Activated T-helper 17 cell treated with anti-CD3 and anti-CD28 coated beads, Interleukin-2, amount 50 U/mL, for 72 hours (primary cell): ENCODE measurements at regions not wholly inside any gene's neighbourhood (a gene's known extent, or its start where the extent isn't known, plus 50 kb on each side); places are given as distances from the start of the nearest gene placed in this dataset.

Source experiments
- ATAC-seq: fragments of 150-1000 bp; cut with Tn5 transposase; replicated peaks from 2 replicates; pipeline ENCODE4 v1.10.0; 2021; ENCODE audit warnings: mild to moderate bottlenecking, moderate library complexity
- H3K27ac Mint-ChIP-seq: one replicate; pipeline ENCODE4 v1.8.0; 2022; ENCODE audit warnings: mixed read lengths
- H3K27me3 Mint-ChIP-seq: one replicate; pipeline ENCODE4 v1.8.0; 2022; ENCODE audit warnings: mixed read lengths
- H3K36me3 Mint-ChIP-seq: one replicate; pipeline ENCODE4 v1.8.0; 2022; ENCODE audit warnings: low read depth, mild to moderate bottlenecking, mixed read lengths
- H3K4me1 Mint-ChIP-seq: one replicate; pipeline ENCODE4 v1.8.0; 2022; ENCODE audit warnings: mixed read lengths
- H3K4me3 Mint-ChIP-seq: one replicate; pipeline ENCODE4 v1.8.0; 2022; ENCODE audit warnings: mild to moderate bottlenecking, mixed read lengths
- H3K9me3 Mint-ChIP-seq: one replicate; pipeline ENCODE4 v1.8.0; 2022; ENCODE audit warnings: mixed read lengths

DNA sequence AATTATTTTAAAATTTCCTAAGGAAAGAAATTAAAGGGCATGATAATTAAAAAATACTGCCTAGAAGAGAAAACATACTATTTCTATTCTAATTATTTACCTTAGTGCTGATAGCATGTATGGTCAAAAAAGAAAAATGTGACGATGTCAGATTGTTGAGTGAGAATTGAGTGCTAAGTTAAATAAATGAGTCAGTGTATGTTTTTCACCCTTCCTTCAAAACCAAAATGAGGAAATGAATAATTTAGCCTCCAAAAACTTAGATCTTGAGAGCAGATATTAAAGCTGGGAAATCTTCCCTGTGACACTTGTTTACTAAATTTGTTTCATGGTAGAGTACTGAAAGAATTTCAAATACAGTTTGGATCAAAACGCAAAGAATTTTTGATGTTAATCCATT, 58.6 kb upstream of the NYAP2 start:
- Mint-ChIP-seq H3K27ac (no peak overlapping the region), H3K9me3 (no peaks in the 10 kb centered on the region), H3K27me3 (peaks cover 3% of the 10 kb centered on the region), H3K4me3 (no peak overlapping the region), H3K4me1 (no peaks in the 10 kb centered on the region), H3K36me3 (no peaks in the 10 kb centered on the region)
- no peak for ATAC-seq

- H3K36me3 Mint-ChIP-seq, result no peaks in the 10 kb centered on the region
- ATAC-seq, result no peak
- no peak overlapping the region for H3K4me3 Mint-ChIP-seq
- no peak overlapping the region for H3K27ac Mint-ChIP-seq
- no peaks in the 10 kb centered on the region for H3K4me1 Mint-ChIP-seq
- peaks cover 4% of the 10 kb centered on the region for H3K27me3 Mint-ChIP-seq
- no peaks in the 10 kb centered on the region for H3K9me3 Mint-ChIP-seq
These were observed 62.3 kb upstream of the NYAP2 start for GRCh38 chr2:225337183-225337582.

DNA sequence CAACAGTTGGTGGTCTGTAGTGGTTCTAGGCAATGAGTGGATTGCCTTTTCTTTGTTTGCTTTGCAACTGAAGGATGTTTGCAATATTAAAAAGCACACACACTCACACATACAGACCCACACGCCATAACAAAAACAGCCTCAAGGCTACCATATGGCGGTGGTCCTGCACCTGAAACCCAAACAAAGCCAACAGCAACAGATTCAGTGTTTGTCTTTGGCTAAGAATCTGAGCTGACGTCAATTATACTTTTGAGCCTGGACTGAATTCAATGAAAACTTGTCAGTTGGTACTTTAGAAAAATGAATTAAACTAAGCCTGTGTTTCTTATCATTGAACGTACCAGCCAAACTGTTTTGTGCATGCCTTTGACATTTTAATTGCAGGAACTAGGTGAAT, 65.0 kb upstream of the NYAP2 start:
- H3K36me3 Mint-ChIP-seq, result no peaks in the 10 kb centered on the region
- no peaks in the 10 kb centered on the region for H3K4me1 Mint-ChIP-seq
- no peaks in the 10 kb centered on the region for H3K9me3 Mint-ChIP-seq
- ATAC-seq, result no peak
- H3K4me3 Mint-ChIP-seq, result no peak overlapping the region
- peaks cover 6% of the 10 kb centered on the region for H3K27me3 Mint-ChIP-seq
- no peak overlapping the region for H3K27ac Mint-ChIP-seq

GRCh38 chr2:225328192-225328591, 71.3 kb upstream of the NYAP2 start:
- Mint-ChIP-seq H3K27me3 (peaks cover 13% of the 10 kb centered on the region), H3K4me3 (no peak overlapping the region), H3K9me3 (no peaks in the 10 kb centered on the region), H3K27ac (no peak overlapping the region), H3K36me3 (no peaks in the 10 kb centered on the region), H3K4me1 (no peaks in the 10 kb centered on the region)
- ATAC-seq, result peak; percentile 47

DNA sequence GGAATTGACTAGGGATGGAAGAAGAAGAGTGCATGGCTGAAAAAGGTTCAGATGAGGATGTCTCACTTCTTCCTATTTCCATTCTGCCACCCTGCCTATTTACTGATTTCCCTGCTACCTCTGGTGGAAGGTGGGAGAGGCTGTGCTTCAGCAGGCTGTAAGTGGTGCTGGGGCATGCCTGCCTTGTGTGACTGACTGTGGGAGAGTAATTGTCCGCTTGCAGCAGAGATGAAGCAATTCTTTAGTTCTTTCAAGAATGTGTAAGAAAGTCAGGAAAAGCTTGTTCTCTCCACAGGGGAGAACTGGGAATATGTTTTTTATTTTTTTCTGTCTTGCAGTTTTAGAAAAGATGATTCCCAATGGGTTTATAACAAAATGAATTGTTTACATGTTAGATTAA, 72.5 kb upstream of the NYAP2 start:
- H3K27me3 Mint-ChIP-seq, result peaks cover 11% of the 10 kb centered on the region
- no peaks in the 10 kb centered on the region for H3K4me1 Mint-ChIP-seq
- no peak for ATAC-seq
- H3K27ac Mint-ChIP-seq, result no peak overlapping the region
- H3K4me3 Mint-ChIP-seq, result no peak overlapping the region
- no peaks in the 10 kb centered on the region for H3K36me3 Mint-ChIP-seq
- no peaks in the 10 kb centered on the region for H3K9me3 Mint-ChIP-seq

DNA sequence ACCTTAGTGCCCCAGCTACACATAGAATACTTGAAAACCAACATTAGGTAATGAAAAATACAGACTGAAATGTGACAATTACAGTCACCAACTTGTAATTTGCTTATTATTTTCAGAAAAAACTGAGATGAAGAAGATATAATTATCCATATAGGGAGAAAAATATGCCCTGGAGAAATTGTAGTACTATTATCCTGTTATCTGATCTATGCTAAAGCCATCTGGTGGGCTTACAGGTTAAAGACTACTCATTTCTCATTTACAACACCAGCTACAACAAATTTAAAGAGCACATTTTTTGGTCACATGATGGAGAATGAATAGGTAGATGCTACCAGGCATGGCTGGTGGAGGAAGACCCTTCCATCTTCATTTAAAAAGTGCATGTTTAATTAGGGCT, 79.6 kb upstream of the NYAP2 start:
- no peak overlapping the region for H3K27ac Mint-ChIP-seq

DNA sequence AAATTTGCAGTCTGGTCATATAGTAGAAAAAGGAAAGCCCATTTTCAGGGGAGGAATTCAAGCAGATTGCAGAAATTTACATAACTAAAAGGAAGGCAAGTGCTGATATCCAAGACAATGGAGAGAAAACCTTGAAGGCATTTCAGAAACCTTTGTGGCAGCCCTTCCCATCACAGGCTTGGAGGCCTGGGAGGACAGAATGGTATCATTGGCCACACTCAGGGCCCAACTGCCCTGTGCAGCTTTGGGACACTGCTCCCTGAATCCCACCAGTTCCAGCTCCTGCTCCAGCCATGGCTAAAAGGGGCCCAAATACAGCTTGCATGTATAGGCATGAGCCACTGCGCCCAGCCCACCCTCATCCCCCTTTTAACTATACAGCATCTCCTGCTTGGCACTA, 81.1 kb upstream of the NYAP2 start:
- H3K9me3 Mint-ChIP-seq, result no peaks in the 10 kb centered on the region

More for the DNA sequence above, 79.6 kb upstream of the NYAP2 start:
- Mint-ChIP-seq H3K27me3 (peaks cover 3% of the 10 kb centered on the region), H3K4me1 (no peaks in the 10 kb centered on the region), H3K36me3 (no peaks in the 10 kb centered on the region), H3K9me3 (no peaks in the 10 kb centered on the region), H3K4me3 (no peak overlapping the region)
- no peak for ATAC-seq

DNA sequence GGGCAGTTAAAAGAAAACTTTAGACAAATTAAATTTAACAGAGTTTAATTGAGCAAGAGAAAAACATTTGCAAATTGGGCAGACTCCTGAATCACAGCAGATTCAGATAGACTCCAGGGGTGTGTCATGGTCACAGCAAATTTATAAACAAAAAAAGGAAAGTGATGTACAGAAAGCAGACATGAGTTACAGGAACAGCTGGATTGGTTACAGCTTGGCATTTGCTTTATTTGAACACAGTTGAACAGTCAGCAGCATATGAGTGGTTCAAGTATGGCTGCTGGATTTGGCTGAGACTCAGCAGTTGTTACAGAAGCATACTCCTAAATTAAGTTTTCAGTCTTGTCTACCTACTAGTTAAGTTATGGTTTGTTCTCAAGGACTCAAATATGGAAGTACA, 82.3 kb upstream of the NYAP2 start:
- Mint-ChIP-seq H3K9me3 (no peaks in the 10 kb centered on the region), H3K4me1 (no peaks in the 10 kb centered on the region), H3K27ac (no peak overlapping the region), H3K36me3 (no peaks in the 10 kb centered on the region), H3K27me3 (peaks cover 3% of the 10 kb centered on the region), H3K4me3 (no peak overlapping the region)
- no peak for ATAC-seq

More for the DNA sequence above, 81.1 kb upstream of the NYAP2 start:
- Mint-ChIP-seq H3K27me3 (peaks cover 3% of the 10 kb centered on the region), H3K27ac (no peak overlapping the region), H3K36me3 (no peaks in the 10 kb centered on the region), H3K4me1 (no peaks in the 10 kb centered on the region), H3K4me3 (no peak overlapping the region)
- ATAC-seq, result no peak

DNA sequence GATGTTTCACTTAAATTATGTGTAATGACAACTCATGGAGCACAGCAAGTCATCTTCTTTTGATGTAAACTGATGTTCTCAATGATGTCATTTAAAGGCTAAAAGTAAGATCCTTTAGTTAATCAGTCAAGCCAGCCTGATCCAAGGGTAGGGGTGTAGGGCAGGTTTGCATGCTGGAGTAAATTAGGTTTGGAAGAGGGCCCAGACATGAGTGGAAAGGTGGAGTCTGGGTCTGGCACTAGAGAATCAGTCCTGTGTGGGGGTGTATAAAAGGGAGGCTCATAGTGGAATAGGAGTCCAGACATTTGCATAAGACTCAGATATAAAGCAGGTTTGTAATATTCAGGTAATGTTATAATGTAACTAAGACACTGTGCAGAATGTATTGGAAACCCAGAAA, 88.8 kb upstream of the NYAP2 start:
- Mint-ChIP-seq H3K36me3 (no peaks in the 10 kb centered on the region), H3K27me3 (no peaks in the 10 kb centered on the region), H3K4me3 (no peak overlapping the region), H3K4me1 (no peaks in the 10 kb centered on the region), H3K27ac (no peak overlapping the region), H3K9me3 (no peaks in the 10 kb centered on the region)
- no peak for ATAC-seq

- no peaks in the 10 kb centered on the region for H3K36me3 Mint-ChIP-seq
- no peaks in the 10 kb centered on the region for H3K4me1 Mint-ChIP-seq
- peaks cover 4% of the 10 kb centered on the region for H3K27me3 Mint-ChIP-seq
- ATAC-seq, result no peak
- H3K4me3 Mint-ChIP-seq, result no peak overlapping the region
- no peak overlapping the region for H3K27ac Mint-ChIP-seq
- no peaks in the 10 kb centered on the region for H3K9me3 Mint-ChIP-seq
These were observed 90.0 kb upstream of the NYAP2 start for GRCh38 chr2:225309516-225309915.

DNA sequence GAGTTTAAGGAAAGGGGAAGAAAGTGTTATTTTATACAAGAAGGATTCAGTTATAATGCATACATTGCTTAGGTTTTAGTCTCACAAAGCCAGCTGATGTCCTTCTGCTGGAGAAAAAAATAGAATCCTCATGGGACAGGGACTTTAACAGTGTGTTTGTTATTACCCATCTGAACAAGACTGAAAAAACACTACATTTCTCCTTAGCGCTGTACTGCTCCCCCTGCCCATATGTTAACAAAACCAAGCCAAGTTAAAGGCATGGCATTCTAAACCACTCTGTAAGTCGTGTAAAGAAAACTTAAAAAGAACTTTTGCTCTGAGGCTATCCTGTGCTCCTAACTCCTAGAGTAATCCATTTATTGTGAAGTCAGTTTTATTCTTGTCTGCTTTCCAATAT, 102.6 kb upstream of the NYAP2 start:
- Mint-ChIP-seq H3K27ac (no peak overlapping the region), H3K4me1 (no peaks in the 10 kb centered on the region), H3K36me3 (no peaks in the 10 kb centered on the region), H3K9me3 (peaks cover 5% of the 10 kb centered on the region), H3K4me3 (no peak overlapping the region), H3K27me3 (peaks cover 11% of the 10 kb centered on the region)
- ATAC-seq, result no peak

DNA sequence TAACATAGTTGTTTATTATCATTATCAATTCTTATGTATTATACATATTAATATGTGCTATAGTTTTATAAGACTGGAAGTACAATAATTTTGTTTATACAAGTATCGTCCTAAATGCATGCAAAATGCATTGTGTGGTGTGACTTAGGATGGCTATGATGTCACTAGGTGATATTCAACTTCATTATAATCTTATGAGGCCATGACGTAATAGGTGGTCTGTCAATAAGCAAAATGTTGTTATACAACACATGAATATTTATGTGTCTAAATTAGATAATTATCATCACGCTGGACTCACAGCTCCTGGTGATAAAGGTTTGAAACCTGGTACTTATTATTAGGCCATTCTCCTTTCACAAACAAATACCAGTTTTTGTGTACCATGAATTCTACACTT, 104.4 kb upstream of the NYAP2 start:
- Mint-ChIP-seq H3K27me3 (peaks cover 11% of the 10 kb centered on the region), H3K27ac (no peak overlapping the region), H3K4me1 (no peaks in the 10 kb centered on the region)

DNA sequence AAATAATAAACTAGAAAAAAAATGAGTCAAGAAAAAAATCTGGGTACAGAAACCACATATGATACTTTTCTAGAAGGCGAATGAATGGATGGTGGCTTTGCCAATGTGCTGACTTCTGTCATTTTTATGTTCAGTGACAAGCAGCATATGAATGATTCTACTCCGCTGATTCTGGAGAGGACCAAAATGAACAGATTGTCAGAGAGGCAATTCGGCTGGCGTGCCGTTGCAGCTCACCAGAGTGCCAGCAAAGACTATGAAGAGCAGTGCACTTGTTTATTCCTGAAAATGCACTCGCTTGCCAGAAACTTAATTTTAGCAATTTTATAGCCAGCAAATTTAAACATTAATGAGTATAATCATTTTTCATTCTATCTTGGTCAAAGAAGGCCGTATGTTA, 105.9 kb upstream of the NYAP2 start:
- Mint-ChIP-seq H3K4me1 (no peaks in the 10 kb centered on the region), H3K36me3 (no peaks in the 10 kb centered on the region), H3K27me3 (peaks cover 4% of the 10 kb centered on the region), H3K9me3 (no peaks in the 10 kb centered on the region), H3K27ac (no peak overlapping the region), H3K4me3 (no peak overlapping the region)
- no peak for ATAC-seq

More for the DNA sequence above, 104.4 kb upstream of the NYAP2 start:
- no peak for ATAC-seq
- Mint-ChIP-seq H3K36me3 (no peaks in the 10 kb centered on the region), H3K4me3 (no peak overlapping the region), H3K9me3 (no peaks in the 10 kb centered on the region)

GRCh38 chr2:225290757-225291400, 108.6 kb upstream of the NYAP2 start:
- Mint-ChIP-seq H3K36me3 (no peaks in the 10 kb centered on the region), H3K4me3 (no peak overlapping the region), H3K27ac (no peak overlapping the region), H3K27me3 (peaks cover 6% of the 10 kb centered on the region), H3K9me3 (no peaks in the 10 kb centered on the region), H3K4me1 (no peaks in the 10 kb centered on the region)
- ATAC-seq, result no peak

DNA sequence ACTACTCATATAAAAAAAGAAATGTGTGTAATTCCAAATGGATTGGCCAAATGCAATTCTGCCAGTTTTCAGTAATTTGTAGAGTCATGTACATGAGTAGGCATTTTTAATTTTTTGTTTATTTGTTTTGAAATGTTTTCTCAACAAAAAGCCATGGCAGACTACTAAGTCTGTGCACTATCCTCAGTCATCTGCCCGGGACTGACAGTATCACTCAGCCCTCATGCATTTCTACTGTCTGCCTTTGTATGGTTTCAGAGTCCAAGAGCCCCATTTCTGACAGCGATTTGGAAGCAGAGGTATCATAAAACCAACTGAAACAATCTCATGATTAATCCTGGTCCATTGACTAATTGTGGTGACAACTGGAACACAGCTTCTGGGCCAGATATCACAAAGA, 109.9 kb upstream of the NYAP2 start:
- H3K4me1 Mint-ChIP-seq, result no peaks in the 10 kb centered on the region

DNA sequence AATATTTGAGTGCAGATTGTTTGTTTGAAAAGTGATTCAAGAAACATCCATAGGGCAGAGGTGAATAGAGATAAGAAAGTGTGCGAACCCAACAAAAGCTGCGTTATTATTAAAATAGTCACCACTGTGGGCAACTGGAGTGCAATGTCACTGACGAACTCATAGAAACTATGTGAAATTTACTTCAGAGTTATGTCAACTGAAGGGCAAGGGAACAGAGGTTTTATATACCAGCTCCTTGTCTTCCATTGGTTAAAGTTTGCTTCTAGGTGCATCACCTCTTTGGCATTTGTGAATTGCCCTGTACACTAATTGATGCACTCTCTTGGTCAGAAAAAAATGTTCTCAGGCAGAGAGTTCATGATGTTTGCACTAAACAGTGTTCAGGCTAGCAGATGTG, 110.5 kb upstream of the NYAP2 start:
- no peak for ATAC-seq
- peaks cover 6% of the 10 kb centered on the region for H3K27me3 Mint-ChIP-seq
- H3K27ac Mint-ChIP-seq, result no peak overlapping the region
- H3K4me3 Mint-ChIP-seq, result no peak overlapping the region
- H3K36me3 Mint-ChIP-seq, result no peaks in the 10 kb centered on the region
- no peaks in the 10 kb centered on the region for H3K9me3 Mint-ChIP-seq
- H3K4me1 Mint-ChIP-seq, result no peaks in the 10 kb centered on the region

More for the DNA sequence above, 109.9 kb upstream of the NYAP2 start:
- no peak for ATAC-seq
- Mint-ChIP-seq H3K27me3 (peaks cover 6% of the 10 kb centered on the region), H3K27ac (no peak overlapping the region), H3K9me3 (no peaks in the 10 kb centered on the region), H3K4me3 (no peak overlapping the region), H3K36me3 (no peaks in the 10 kb centered on the region)
